Stimulated activated CD8-positive, alpha-beta memory T cell treated with anti-CD3 and anti-CD28 coated beads, Interleukin-15, amount 100 ng/mL, for 48 hours (primary cell): ENCODE measurements at regions not wholly inside any gene's neighbourhood (a gene's known extent, or its start where the extent isn't known, plus 50 kb on each side); places are given as distances from the start of the nearest gene placed in this dataset.
"Not testable (repeated sequence)": the region's sequence is repeated elsewhere in the genome, so short reads cannot be mapped to it uniquely, and the experiment has no call there.

Experiments
- DNase-seq, 2 donors: peaks; one replicate each; pipeline ENCODE4 v3.0.0-alpha.2; 2020; ENCODE audit warnings: low read depth in 2 of 2

DNA sequence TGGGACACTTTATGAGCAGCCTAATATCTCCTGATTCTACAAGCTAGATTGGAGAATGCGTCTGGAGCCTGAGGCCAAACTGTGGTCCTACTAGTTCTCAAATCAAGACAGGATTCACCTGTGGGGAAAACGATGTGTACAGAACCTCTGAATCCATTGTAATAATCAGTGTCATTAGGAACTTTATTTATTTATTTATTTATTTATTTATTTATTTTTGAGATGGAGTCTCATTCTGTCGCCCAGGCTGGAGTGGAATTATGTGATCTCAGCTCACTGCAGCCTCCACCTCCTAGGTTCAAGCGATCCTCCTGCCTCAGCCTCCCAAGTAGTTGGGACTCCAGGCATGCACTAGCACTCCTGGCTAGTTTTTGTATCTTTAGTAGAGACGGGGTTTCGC lies 52.6 kb upstream of the KIF26B start:
- not testable (repeated sequence) for DNase-seq

DNA sequence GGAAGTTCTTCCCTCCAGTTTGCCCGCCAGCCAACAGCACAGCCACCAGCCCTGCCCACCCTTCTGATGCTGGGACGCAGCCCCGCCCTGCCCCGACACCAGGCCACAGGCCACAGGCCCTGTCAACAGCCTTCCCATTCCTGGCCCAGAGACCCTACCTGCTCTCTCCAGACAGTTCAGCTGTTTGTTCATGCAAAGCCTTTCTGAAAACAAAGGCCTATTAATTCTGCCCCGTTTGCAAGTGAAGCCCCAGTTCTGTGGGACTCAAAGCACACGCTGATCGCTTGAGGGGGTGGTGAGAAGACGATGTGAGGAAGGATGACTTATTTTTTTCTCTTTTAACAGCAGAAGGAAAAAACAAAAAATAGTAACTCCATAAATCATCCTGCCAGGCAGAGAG lies 55.4 kb upstream of the KIF26B start:
- no peak for DNase-seq

DNA sequence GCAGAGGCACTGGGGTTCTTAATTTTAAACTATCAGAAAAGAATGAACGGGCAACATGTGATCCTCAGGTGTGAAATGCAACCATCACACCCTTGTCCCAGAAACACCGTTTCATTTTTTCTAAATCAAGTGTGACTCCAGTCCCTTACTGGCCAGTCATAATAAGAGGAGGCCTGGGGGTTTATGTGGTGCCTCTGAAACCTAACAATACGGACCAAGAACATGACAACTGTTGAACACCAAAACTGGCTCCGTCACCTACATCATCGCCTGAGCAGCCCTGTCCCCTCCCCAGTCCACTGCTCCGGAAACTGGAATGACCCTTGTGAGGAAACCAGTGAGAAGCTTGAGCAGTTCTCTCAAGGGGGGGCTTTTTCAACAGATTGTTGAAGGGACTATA lies 55.9 kb upstream of the KIF26B start:
- DNase-seq: no peak

DNA sequence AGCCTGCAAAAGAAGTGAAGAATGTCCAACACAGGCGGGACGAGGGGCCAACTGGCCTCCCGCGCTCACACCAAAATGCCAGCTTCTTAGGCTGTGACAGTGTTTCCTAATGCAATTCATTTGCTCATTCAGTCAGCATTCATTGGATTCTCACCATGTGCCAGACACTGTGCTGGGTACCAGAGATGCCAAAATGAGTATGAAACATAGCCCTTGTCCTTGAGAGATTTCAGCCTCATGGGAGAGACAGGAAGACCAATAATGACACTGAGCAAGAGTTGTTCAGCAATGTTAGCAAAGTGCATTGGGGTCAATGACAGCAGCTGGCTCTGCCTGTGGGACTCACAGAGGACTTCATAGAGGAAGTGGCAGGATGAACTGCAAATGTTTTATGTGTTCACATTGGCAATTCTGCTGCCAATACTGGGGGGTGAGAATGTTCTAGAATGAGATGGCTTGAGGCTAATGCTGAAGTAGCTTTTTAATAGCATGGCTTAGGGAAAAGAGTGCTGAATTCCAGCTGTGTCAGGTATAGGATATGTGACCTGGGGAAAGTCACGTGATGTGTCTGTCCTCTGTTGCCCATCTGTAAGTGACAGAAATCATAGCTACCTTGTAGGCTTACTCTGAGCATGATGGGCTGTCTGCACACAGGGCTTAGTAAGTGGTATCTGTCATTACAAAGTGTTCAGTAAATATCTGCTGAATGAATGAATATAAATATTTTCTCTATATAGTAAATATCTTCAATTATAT lies 58.3 kb upstream of the KIF26B start:
- DNase-seq: no peak

DNA sequence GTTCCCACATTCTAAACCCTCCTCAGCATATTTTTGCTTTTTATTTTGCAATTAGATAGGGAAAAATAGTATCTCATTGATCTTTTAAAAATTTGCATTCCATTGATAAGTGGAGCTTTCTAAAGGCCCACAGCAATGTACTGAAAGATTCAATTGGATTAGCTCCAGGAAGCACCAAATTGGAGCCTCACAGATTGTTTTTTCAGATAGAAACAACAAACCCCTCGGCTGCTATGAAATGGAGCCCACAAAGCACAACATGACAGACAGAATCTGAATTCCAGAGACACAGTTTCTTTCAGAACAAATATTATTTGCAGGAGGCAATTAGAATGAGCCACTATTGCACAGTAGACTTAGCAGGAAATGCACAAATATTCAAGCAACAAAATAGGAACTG lies 58.9 kb upstream of the KIF26B start:
- no peak for DNase-seq

DNA sequence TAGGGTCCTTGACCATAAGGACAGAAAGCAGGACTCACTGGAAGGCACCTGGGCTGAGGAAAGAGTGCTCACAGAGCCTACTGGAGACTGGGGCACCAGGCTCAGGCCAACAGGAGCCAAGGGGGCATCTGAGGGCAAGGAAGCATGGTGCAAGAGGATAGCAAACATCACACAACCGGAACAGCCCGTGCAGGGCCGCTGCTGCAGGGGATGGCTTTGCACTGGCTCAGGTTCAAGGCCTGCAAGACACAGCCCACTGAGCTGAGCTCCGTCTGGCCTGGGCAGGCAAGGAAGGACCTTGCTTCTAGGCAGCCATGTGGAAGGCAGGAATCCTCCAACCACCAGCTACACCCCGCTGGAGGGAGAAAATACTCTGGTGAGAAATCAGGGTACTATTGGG lies 59.8 kb upstream of the KIF26B start:
- no peak for DNase-seq

DNA sequence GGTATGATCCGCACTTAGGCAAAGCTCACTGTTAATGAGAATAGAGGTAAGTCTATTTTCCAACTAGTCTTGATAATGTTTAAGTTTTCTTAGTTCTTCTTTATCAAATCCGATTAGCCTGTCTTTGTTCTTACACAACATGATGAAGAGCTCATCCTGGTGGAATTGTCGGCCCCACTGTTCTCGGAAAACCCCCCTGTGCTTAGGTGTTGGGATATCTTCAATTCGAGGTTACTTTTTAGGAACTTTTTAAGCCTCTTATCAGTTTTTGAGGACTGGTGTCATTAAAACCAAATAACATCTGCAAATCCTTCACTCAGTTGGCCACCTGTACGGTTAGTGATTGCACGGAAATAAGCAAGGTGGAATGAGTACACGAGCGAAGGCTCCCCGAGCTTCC lies 60.7 kb upstream of the KIF26B start:
- DNase-seq: no peak

DNA sequence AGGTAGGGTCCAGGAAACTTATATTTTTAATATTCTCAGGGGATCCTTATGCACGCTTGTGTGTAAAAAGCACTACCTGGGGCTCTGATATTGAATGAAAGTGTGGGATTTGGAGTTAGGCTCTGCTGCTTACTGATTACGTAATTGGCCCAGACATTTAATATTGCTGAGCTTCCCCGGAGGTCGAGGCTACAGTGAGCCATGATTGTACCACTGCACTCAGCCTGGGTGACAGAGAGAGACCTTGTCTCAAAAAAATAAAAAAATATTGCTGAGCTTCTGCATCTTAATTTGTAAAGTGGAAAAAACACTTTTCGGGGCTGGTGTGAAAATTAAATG lies 62.2 kb upstream of the KIF26B start:
- DNase-seq: no peak

DNA sequence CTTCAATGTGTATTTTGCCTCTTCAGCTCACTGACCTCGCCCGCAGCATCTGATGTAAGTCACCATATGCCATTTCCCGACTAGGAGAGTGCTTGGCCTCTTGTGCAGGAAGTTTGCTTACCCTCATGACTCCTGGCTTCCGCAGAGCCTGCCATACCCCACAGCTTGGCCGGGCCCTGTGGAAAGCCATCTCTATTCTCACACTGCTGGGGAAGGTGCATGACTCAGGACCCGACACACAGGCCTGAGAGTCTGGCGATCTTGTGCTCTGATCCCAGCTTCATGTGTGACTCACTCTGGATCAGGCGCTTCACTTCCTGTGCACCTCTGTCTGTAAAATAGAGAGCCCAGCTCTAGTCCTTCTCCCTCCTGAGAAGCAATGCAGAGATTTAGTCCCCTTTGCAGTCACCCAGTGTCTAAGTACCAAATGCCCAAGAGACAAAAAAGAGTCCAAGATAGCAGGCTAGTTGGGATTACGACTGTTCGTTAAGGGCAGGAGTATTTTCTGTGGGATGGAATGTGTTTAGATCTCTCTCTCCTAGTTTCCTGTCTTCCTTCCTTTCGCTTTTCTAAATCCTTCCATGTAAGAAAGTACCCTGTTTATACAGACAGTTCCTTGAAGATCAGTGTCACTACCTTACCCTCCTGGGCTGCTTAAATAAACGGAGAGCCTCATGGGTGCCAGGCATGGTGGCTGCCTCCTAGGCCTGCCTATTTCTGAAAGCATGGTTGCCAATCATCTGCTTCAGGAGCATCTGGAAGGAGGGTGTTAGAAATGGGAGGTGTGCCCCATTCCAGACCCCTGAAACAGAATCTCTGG lies 62.8 kb upstream of the KIF26B start:
- no peak for DNase-seq

DNA sequence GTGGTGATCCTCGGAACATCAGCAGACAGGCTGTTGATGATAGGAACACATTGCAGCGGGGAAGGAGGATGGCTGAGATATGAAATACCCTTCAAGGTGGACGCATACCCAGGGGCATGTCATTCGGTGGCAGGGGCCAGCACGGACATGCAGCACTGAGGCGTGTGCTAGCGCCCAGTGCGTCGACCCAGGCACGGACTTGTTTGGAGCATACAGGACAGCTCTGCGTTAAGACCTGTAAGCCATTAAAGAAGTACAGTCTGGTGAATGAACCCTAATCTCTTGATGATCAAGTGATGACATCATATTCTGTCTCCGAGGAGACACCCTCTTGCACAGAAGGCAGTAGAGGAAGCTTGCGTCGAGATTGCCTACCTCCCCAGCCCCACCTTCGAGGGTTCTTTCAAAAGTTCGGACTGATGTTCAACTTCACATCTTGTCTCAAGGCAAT lies 63.6 kb upstream of the KIF26B start:
- no peak for DNase-seq

DNA sequence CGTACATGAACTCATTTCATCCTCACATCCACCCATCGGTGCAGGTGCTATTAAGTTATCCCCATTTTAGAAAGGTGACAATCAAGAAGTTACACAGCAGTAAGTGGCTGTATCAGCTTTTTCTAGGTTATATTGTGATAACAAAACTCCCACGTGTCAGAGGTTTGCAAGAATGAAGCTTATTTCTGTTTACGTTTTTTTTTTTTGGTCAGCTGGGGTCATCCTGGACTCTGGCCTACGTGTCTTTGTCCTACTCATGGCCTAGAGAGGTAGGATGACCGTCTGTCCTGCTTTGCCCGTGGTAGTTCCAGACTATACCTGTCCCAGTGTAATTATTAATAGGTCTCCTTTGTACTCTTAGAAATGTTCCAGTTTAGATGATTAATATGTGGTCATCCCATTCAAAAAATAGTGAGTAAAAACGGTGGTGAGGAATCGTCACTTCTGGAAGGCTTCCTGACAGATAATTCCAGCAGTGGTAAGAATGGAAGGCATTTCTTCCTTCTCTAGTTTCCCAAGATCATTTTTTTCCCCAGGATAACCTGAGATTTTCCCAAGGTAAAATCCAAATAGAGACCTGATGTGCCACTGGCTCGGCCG lies 64.2 kb upstream of the KIF26B start:
- DNase-seq: no peak

DNA sequence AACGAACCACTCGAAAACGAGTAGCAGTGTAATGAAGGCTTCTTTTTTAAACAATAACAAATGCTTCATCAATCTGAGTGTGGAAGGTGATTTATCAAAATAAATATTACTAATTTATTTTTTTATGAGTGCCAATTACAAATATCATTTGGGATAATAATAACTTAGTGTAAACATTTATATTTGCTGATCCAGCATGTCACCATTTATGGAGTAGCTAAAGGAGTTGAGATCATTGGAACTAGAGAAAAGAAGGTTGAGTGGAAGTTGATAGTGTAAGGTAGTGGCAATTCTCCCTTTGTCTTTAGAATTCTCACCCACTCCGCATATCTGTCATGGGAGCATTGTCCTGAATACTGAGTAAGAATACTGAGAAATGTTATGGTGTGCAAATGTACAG lies 67.1 kb upstream of the KIF26B start:
- no peak for DNase-seq

DNA sequence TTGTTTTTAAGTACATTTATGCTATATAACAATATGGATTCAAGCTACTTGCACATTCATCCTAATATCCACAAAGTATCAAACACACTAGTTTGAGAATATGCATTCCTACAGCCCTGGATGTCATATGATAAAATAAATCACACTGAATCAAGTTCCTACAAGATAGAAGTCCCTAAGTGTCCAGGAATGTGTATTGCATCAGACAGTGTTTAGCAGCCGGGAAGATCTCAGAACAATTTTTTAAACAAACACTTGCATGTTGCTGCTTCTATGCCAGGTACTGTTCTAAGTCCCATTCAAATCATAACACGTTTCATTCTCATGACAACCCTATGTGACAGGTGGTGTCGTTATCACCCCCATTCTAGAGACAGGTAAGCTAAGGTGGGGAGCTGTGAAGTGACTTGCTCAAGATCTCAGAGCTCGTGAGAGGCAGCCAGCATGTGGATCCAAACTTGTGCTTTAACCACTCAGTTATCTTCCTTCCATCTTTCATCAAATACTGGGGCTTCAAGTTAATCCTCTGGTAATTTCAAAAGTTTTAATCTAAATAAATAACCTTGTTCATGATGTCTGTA lies 68.3 kb upstream of the KIF26B start:
- DNase-seq: no peak

DNA sequence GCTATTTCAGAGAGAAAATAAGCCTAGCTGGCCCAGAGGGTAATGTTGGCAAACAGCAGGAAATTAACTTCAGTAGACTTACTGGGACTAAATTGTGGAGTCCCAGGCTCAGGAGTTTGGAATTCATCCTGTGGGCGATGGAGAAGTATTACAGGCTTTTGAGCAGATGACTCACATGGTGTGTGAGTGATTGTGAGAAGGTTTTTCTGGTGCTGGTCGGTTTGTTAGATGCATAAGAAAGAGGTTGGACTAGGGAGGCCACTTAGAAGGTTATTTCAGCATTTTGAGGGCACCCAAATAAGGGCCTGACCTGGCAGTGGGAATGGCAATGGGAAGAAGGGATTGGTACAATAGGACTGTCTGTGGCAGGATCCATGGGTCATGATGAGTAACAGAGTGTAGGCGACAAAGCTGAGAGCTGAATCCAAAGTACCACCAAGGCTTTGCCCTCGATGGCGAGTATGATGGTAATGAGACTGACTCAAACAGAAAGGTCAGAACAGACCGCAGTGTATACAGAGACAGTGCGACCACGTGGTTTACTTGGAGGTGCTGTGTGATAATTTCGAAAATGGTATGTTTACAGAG lies 69.2 kb upstream of the KIF26B start:
- DNase-seq: peak in 1 of 2 donors; percentile 2

DNA sequence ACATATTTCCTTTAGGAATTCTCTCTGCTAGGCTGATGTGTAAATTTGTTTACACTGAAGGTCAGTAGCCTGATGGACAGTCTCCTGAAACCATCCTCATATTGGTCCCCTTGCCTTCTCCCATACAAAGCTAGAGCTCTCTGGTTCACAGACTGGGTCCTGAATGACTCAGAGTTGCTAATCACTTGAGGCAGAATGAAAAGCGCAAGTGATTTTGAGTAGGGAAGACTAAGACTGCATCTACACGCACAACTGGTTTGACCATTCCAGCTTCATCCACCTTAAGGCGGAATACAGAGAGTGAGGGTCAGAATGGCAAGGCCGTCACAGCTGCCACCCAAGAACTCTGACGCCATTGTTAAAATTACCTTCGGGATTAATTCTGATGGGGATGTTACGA lies 70.2 kb upstream of the KIF26B start:
- no peak for DNase-seq

DNA sequence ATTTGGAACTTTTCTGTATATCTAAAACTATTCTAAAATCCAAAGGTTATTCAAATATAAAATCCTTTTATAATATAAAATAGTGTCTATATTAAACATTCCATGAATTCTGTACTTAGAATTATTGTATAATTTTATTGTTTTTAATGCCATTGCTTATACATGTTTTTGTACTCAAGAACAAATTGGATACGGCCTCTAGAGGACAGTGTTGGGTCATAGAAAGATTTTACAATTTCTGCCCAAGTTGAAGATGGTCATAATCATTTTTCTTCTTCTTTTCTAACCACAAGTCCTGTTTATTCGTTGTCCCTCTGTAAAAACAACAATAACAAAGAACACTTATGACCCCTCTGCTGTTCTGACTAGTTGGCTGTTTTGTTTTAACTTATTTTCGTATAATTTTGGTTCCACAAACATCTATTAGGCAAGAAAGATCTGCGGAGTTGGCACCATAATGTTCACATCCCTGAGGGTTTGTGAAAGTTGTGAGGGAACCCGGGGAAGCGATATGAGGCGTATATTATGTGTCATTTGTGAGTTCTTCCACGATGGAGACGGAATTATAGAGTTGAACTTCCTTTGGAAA lies 75.7 kb upstream of the KIF26B start:
- DNase-seq: no peak

DNA sequence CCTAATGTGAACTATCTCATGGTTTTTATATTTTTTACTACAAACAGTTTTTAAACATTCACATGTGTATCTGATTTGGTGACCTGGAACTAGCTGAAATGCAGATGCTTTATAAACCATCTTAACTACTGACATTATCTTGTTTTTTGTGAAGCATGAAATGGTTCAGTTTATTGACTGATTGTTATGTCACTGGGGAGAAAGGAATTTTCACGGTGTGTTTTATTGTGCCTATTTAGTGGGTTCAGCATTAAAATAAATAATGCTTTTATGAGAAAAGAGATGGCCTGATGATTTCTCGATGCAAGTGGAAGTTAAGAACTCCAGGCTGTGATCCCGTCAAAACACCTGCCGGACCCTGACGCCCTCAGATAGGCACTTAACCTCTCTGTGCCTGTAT lies 79.9 kb upstream of the KIF26B start:
- no peak for DNase-seq

DNA sequence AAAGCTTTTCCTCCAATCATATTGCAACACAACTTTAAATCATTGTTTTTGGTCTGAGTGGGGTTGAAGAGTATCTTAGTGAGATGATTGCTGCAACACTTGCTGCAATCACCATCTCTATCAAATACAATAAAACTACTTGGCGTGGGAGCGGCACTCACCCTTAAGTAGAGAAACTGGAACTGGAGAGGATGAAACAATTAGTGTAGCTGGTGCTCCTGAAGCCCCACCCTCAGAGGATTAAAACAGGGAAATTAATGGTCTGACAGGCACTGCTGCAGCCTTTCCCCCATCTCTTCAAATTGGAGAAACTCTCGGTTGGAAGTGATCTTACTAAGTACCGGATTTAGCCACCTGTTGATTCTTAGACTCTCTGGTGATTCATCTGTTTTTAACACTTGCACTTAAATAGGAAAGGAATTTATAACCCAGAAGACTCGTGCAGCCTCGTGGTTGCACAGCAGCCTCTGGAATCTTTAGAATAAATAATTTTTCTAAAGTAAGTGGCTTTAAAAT lies 80.5 kb upstream of the KIF26B start:
- DNase-seq: no peak

DNA sequence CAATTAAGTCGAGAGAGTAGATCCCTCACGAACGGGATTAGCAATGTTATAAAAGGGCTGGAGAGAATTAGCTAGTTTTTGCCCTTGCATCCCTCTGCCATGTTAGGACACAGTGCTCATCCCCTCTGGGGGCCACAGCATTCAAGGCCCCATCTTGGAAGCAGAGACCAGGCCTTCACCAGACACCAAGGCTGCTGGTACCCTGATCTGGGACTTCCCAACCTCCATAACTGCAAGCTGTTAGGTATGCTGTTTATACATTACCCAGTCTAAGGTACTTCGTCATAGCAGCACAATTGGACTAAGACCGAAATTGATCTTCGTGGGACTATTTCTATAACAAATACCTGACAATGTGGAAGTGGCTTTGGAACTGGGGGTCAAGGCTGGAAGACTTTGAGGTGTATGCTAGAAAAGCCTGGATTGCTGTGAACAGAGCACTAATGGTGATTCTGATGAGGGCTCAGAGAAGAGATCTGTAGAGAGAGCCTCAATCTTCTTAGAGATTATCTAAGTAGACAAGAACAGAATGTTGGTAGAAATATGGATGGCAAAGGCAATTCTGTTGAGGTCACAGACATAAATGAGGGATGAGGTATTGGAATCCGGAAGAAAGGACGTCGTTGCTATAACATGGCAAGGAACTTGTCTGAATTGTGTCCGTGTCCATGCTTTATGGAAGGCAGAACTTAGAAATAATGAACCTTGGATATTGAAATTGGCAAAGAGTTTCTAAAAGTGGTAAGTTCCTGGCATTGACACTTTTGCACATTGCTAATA lies 83.8 kb upstream of the KIF26B start:
- DNase-seq: no peak

DNA sequence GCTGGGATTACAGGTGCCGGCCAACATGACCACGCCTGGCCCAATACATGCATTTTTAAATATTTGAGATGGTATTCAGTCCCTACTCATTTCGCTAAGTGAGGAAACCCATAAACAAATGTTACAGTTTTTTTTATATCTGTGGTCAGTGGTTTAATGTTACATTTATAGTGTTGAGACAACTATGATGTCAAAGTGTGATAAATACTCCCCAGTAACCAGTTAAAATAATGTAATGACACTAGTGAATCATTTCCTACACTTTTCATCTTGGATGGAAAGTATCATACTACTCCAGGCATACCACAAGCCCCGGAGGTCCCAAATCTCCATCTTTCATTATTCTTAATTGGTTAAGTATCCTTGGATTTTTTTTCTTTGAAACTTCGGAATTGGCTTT lies 87.5 kb upstream of the KIF26B start:
- no peak for DNase-seq

DNA sequence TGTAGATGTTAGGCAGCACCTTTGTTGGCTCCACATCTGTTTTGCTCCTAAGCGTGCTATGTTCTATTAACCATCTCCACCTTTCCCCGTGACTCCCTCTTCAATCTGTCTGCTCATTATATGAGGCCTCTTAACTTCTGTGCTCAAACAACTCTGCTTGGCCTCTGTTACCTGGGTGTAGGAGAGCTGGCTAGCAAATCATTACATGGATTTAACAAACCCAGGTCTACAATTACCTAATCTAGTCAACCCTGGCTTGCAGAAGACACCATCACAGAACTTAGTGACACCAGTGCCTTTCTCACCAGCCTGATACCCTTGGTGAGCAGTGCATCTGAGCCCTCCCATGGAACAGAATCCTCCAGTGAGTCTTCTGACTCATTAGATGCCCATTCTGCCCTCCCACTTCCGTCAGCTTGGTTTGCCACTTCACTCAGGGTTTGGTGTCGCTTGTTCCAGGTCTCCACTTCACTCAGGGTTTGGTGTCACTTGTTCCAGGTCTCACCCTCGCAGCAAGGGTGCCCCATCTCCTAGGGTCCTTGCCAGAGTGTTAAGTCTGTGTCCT lies 92.0 kb upstream of the KIF26B start:
- no peak for DNase-seq
